WI38 (cell line): ENCODE measurements at regions not wholly inside any gene's neighbourhood (a gene's known extent, or its start where the extent isn't known, plus 50 kb on each side); places are given as distances from the start of the nearest gene placed in this dataset.
"Not testable (repeated sequence)": the region's sequence is repeated elsewhere in the genome, so short reads cannot be mapped to it uniquely, and the experiment has no call there.

Source experiments
- H3K4me3 ChIP-seq: 2 replicates; pipeline ENCODE4 v1.5.1; 2011; ENCODE audit warnings: low read depth, mild to moderate bottlenecking, control low read depth, low read length
- CTCF ChIP-seq: IDR thresholded peaks from 2 replicates; pipeline ENCODE4 v1.5.1; 2012; ENCODE audit warnings: low read depth, mild to moderate bottlenecking, control low read depth, low read length

GRCh38 chr1:194787001-194787400 lies 1600.6 kb upstream of the B3GALT2 start:
- H3K4me3 ChIP-seq = no peak overlapping the region
- TF ChIP-seq CTCF = no peak

GRCh38 chr1:194786027-194786426 lies 1599.6 kb upstream of the B3GALT2 start:
- no peak overlapping the region for H3K4me3 ChIP-seq
- no peak for TF ChIP-seq CTCF

- TF ChIP-seq CTCF = no peak
- no peak overlapping the region for H3K4me3 ChIP-seq
Measured at GRCh38 chr1:194776657-194777056, 1590.2 kb upstream of the B3GALT2 start.

- TF ChIP-seq CTCF = no peak
Measured at GRCh38 chr1:194774535-194774934, 1588.1 kb upstream of the B3GALT2 start.

GRCh38 chr1:194755241-194755994 lies 1569.0 kb upstream of the B3GALT2 start:
- no peak overlapping the region for H3K4me3 ChIP-seq
- no peak for TF ChIP-seq CTCF

More at GRCh38 chr1:194774535-194774934, 1588.1 kb upstream of the B3GALT2 start:
- no peak overlapping the region for H3K4me3 ChIP-seq

- not testable (repeated sequence) for H3K4me3 ChIP-seq
Measured at GRCh38 chr1:194738843-194739242, 1552.4 kb upstream of the B3GALT2 start.

- no peak for TF ChIP-seq CTCF
- H3K4me3 ChIP-seq = no peak overlapping the region
Measured at GRCh38 chr1:194734970-194735369, 1548.6 kb upstream of the B3GALT2 start.

- H3K4me3 ChIP-seq = no peak overlapping the region
- no peak for TF ChIP-seq CTCF
Measured at GRCh38 chr1:194731025-194731424, 1544.6 kb upstream of the B3GALT2 start.
